ENCODE measurements at regions not wholly inside any gene's neighbourhood (a gene's known extent, or its start where the extent isn't known, plus 50 kb on each side); places are given as distances from the start of the nearest gene placed in this dataset.
"Not testable (repeated sequence)": the region's sequence is repeated elsewhere in the genome, so short reads cannot be mapped to it uniquely, and the experiment has no call there.

DNA sequence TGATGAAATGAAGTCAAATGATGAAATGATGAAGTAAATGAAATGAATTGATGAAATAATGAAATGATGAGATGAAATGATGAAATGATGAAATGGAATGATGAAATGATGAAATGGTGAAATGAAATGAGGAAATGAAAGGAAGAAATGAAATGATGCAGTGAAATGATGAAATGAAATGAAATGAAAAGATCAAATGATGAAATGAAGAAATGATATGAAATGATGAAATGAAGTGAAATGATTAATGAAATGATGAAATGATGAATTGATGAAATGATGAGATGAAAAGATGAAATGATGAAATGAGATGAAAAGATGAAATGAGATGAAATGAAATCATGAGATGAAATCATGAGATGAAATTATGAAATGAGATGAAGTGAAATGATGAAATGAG is 139.2 kb upstream of the ERV3-1 start:
- DNase-seq (ENCODE audit: low read depth in 2 of 2): not testable (repeated sequence)

DNA sequence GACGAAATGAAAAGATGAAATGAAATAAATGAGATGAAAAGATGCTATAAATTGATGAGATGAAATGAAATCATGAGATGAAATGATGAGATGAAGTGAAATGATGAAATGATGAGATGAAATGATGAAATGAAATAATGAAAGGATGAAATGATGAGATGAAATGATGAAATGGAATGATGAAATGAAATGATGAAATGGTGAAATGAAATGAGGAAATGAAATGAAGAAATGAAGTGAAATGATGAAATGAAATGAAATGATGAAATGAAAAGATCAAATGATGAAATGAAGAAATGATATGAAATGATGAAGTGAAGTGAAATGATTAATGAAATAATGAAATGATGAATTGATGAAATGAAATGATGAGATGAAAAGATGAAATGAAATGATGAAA is 138.5 kb upstream of the ERV3-1 start:
- not testable (repeated sequence) for DNase-seq (ENCODE audit: low read depth in 2 of 2)

DNA sequence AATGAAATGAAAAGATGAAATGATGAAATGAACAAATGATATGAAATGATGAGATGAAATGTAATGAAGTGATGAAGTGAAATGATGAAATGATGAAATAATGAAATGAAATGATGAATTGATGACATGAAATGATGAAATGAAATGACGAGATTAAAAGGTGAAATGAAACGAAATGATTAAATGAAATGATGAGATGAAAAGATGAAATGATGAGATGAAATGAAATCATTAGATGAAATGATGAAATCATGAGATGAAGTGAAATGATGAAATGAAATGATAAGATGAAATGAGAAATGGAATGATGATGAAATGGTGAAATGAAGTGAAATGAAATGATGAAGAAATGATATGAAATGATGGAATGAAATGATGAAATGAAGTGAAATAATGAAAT is 138.1 kb upstream of the ERV3-1 start:
- DNase-seq (ENCODE audit: low read depth in 2 of 2): not testable (repeated sequence)

GRCh38 chr7:65144119-65144518 is 137.6 kb upstream of the ERV3-1 start:
- DNase-seq (ENCODE audit: low read depth in 2 of 2): not testable (repeated sequence)

GRCh38 chr7:65141894-65142293 is 135.4 kb upstream of the ERV3-1 start:
- DNase-seq (ENCODE audit: low read depth in 2 of 2): not testable (repeated sequence)

GRCh38 chr7:65141405-65141778 is 134.9 kb upstream of the ERV3-1 start:
- DNase-seq (ENCODE audit: low read depth in 2 of 2): not testable (repeated sequence)

- not testable (repeated sequence) for DNase-seq (ENCODE audit: low read depth in 2 of 2)
Observed at GRCh38 chr7:65140543-65141404, 134.3 kb upstream of the ERV3-1 start.

DNA sequence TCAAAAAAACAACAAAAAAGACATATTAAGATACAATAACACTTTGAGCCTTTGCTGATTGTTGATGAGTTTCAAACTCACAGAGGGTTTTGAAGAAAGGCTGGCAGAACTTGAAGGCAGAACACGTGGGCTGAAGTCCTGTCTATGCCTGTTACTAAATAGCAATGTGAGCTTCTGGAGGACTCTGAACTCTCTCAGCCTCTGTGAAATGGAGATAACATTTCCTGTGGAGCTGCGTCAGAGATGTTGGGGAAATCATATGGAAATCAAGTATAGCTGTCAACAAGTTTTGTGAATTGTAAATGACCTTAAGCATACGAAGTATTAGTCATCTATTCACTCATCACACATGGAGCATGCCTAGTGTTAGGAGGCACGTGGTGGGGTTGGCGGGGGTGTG is 130.4 kb upstream of the ERV3-1 start:
- not testable (repeated sequence) for DNase-seq (ENCODE audit: low read depth in 2 of 2)

GRCh38 chr7:65133087-65133486 is 126.6 kb upstream of the ERV3-1 start:
- not testable (repeated sequence) for DNase-seq (ENCODE audit: low read depth in 2 of 2)

- DNase-seq (ENCODE audit: low read depth in 2 of 2): not testable (repeated sequence)
Observed at GRCh38 chr7:65132256-65132655, 125.8 kb upstream of the ERV3-1 start.

DNA sequence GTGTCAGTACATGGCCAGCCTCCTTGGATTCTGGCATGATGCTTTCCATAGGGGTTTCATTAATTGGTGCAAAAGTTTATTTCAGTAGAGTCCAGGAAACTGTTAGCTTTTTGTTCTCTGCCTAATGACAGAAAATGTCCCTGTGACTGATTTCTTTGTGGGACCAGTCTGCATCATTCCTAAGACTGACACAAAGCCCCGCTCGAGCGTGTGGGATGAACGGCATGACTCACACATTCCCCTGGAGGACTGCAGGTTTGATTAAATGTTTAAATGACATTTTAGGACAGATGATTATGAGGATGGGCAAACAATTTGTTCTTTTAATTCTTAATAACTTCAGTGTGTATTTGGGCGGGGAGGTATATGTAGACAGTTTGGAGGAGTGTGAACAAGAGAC is 120.9 kb upstream of the ERV3-1 start:
- DNase-seq (ENCODE audit: low read depth in 2 of 2): not testable (repeated sequence)

DNA sequence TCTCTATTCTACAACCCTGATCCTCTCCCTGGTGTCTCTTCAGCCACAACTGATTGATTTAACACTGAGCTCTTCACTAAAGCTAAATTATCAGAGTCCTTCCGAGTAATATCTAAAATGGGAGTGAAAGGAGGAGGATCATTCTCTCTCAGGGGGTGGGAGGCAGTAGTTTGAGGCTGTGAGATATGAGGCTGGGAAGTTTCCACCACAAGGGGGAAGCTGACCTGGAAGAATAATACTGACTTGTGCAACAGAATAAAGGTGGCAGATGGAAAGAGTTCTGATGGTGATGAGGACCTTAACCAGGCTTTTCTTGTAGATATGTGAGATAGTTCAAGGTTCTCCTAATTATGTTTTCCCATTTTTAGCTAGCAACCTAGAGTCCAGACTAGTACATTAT is 118.1 kb upstream of the ERV3-1 start:
- DNase-seq (ENCODE audit: low read depth in 2 of 2): not testable (repeated sequence)

- DNase-seq (ENCODE audit: low read depth in 2 of 2): not testable (repeated sequence)
Observed at GRCh38 chr7:65105650-65106203, 99.2 kb upstream of the ERV3-1 start.

DNA sequence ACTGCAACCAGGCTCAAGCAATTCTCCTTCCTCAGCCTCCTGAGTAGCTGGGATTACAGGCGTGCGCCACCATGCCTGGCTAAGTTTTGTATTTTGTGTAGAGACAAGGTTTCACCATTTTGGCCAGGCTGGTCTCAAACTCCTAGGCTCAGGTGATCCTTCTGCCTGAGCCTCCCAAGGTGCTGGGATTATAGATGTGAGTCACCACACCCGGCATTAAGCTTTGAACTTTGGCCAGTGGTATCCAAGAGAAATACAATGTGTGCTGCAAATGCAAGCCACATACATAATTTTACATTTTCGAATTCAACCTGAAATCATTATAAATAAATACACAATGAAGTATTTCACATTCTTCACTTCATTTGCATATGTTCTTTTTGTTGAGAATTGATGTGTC is 94.0 kb upstream of the ERV3-1 start:
- not testable (repeated sequence) for DNase-seq (ENCODE audit: low read depth in 2 of 2)

GRCh38 chr7:65081669-65082055 is 75.2 kb upstream of the ERV3-1 start:
- DNase-seq (ENCODE audit: low read depth in 2 of 2): not testable (repeated sequence)

DNA sequence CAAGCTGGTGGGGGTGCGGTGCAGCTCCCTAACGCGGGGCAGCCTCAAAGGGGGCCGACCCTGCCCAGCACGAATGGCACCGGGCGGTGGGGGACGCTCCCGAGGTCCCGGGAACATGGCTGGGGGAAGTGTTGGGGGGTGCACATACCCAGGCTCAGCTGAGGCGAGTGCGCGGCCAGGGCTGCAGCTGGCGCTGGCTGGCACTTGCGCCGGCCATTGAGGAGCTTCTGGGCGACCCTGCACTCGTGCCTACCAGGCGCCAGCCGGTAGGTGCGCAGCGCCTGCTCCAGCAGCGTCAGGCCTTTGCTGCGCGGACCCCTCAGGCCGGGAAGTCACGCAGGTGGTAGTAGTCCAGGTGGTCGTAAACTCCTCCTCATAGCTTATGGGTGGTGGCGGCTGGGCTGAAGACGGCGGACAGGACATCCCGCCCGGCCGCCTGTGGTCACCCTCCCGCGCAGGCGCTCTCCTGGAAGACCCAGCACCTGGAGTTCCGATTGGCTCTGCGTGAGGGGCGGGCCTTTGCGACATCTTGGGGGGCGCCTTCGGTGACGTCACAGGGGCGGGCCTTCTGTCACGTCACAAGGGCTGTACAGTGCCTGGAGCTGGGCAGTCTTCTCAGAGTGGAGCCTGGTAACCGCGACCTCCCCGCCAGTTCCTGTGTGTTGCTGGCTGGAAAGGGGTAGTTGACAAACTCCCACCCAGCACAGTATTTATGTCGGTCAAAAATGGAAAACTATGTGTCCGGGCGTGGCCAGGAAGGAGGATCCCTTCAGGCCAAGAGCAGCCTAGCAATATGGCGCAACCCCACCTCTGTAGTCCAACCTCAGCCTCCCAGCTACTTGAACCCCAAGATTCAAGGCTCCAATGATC is 74.5 kb upstream of the ERV3-1 start:
- DNase-seq (ENCODE audit: low read depth in 2 of 2): peak; percentile 71 to 75

- DNase-seq (ENCODE audit: low read depth in 2 of 2): not testable (repeated sequence)
Observed at GRCh38 chr7:65074959-65075358, 68.5 kb upstream of the ERV3-1 start.

DNA sequence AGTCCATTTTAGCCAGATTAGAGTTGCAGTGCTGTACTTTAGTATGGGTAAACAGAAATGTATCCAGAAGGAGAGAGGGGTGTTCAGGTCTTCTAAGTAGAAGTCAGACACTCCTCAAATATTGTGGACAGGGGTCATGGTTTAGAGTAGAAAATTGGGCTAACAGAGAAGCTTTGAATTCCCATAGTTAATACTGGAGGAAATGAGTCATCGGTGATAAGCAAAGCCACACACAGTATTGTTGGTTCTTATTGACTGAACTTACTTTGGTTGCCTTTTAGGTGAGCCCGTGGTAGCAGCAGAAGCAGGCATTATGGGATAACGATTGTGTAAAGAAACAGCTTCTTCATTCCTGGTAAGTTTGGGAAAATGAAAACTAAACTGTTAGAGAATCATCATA is 66.7 kb upstream of the ERV3-1 start:
- DNase-seq (ENCODE audit: low read depth in 2 of 2): not testable (repeated sequence)

DNA sequence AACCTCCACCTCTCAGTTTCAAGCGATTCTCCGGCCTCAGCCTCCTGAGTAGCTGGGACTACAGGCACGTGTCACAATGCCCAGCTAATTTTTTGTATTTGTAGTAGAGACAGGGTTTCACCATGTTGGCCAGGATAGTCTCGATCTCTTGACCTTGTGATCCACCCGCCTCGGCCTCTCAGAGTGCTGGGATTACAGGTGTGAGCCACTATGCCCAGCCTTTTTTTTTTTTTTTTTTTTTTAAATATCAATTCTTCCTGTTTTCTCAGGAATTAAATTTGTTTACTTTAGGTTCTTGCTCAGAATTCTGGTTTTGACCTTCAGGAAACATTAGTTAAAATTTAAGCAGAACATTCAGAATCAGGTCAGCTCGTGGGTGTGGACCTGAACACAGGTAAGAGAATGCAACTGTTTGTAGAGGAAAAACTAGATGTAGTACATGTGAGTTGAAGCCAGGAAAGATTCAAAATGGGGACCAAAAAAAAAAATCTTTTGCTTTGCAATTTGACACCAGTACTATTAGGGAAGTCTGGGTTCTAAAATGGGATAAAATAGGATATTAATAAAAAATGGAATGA is 65.5 kb upstream of the ERV3-1 start:
- DNase-seq (ENCODE audit: low read depth in 2 of 2): not testable (repeated sequence)

GRCh38 chr7:65069476-65069875 is 63.0 kb upstream of the ERV3-1 start:
- not testable (repeated sequence) for DNase-seq (ENCODE audit: low read depth in 2 of 2)

GRCh38 chr7:65062566-65062965 is 56.1 kb upstream of the ERV3-1 start:
- not testable (repeated sequence) for DNase-seq (ENCODE audit: low read depth in 2 of 2)

DNA sequence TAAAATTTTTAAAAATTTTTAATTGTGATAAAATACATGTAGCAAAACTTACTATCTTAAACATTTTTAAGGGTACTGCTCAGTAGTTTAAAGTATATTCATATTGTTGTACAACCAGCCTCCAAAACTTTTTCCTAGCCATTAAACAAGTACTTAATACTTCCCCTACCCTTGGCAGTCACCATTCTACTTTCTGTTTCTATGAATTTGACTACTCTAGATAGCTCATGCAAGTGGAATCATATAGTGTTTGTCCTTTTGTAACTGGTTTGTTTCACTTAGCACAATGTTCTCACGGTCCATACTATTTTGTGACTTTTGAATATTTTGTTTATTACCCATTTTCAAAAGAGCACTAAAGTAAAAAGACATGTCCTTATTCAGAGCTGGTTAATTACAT is 52.8 kb upstream of the ERV3-1 start:
- DNase-seq (ENCODE audit: low read depth in 2 of 2): not testable (repeated sequence)
